Stimulated activated CD4-positive, alpha-beta T cell treated with anti-CD3 and anti-CD28 coated beads, Interleukin-4, amount 100 ng/mL, for 1 hour (primary cell): ENCODE measurements at regions not wholly inside any gene's neighbourhood (a gene's known extent, or its start where the extent isn't known, plus 50 kb on each side); places are given as distances from the start of the nearest gene placed in this dataset.

Experiments used
- DNase-seq: peaks from one replicate; pipeline ENCODE4 v3.0.0-alpha.2; 2020

- DNase-seq: no peak
Measured at GRCh38 chr20:19930426-19930825, 86.7 kb upstream of the NAA20 start.

DNA sequence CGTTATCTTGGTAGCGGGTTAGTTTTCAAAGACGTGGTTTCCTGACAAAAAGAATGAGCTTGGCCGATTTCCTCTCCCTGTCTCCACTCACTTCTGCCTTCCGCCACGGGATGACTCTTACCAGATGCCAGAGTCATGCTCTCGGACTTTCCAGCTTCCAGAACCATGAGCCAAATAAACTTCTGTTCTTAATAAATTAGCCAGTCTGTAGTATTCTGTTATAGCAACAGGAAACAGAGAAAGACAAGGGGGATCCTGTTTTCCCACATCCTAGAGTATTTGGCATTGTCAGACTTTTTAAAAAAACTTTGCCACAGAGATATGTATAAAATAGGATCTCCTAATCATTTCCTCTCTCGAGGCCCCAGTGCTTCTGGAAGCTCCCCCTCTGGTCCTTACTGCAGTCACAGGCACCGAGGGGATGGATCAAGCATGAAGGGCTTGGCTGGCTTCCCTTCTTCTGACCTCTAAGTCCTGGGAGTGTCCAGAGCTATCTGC, 84.9 kb upstream of the NAA20 start:
- DNase-seq: no peak

DNA sequence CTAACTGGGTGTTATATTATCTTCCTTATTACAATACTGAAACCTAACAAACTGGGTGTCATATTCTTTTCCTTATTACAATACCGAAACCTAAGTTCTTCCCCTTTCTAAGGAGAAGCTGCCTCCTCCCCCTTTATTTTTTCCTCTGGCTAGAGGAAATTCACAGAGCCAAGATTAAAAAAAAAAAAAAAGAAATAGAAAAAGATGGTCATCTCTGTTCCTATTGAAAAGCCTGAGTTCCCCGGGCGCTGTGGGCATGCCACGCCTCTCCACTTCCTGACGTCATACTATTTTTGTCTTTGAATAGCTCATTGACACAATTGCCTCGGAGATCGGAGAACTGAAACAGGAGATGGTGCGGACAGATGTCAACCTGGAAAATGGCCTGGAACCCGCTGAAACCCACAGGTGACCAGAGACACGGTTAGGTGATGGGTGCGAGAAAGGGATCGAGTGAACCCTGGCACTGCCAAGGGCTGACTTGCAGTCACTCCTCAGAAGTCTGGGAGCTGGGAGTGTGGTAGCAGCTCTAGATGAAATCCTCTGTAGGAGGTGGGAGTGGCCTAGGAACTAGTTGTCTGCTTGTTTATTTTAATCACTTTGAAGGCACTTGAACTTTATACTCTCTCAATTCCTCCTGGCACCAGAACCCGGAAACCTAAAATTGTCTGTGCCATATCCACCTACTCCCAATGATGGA, 82.2 kb upstream of the NAA20 start:
- no peak for DNase-seq

DNA sequence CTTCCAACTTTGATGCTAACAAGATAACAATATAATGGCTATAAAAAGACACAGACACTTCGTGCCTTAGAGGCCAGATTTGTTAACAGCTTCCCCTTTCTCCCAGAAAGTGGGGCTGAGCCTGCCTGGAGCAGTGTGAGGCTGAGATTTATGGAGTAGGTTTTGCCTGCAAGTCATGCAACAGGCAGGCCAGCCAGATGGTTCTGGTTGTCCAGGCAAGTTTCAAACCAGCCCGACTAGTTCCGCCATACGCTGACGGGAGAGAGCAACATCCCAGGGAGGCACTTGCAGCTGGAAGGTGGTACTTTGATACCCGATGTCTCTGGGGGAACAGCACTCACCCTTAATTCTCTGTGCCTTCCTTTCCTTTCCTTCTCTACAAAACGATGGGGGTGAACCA, 81.3 kb upstream of the NAA20 start:
- DNase-seq: no peak

DNA sequence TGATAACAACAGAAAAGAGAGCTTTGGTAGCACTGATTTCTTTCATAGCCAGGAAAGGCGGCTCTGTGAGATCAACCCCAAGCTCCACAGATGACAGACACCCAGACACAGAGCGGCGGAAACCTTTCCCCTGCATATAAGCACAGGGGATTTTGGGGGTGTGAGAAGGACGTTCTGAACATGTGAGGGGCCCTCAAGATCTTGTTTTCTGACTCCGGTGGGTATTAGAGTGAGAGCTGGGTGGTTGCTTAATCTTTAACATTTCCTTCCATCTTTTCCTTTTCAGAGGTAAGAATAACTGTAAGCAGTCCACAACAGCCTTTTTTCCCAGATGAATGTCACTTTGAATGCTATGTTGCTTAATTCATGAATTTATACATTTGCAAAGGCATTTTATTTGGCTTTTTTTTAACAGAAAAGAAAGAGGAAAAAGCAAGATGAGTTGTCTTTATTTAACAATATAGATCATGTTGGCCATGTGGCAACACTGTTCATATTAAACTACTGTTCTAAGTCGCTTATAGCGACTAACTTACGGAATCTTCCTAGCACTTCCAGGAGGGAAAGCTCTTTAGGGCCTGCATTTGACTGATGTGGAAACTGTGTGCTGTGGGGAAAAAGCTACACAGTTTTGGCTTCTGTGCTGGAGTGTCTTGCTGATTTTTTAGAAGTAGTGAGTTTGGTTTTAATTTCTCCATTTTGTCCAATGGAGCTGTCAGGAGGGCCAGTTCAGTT, 80.5 kb upstream of the NAA20 start:
- no peak for DNase-seq

DNA sequence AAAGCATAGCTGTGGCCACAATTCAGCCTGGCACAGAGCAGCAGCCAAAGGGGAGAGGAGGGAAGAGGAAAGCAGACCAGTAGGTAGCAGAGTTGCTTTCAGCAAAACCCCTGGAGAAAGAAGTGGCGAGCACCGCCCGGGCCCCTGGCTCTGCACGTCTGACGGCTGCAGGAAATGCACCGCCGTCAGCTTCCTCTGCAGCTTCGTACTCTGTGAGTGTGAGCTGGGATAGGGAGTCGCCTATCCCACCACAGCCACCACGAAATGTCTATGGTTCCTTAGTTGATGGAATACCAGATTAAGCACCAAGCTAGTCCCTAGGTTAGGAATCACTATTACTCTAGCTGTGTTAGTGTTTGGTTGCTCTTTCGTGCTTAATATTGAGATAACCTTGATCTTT, 79.9 kb upstream of the NAA20 start:
- DNase-seq: peak; percentile 4

- no peak for DNase-seq
Measured at GRCh38 chr20:19937651-19938420, 79.3 kb upstream of the NAA20 start.

DNA sequence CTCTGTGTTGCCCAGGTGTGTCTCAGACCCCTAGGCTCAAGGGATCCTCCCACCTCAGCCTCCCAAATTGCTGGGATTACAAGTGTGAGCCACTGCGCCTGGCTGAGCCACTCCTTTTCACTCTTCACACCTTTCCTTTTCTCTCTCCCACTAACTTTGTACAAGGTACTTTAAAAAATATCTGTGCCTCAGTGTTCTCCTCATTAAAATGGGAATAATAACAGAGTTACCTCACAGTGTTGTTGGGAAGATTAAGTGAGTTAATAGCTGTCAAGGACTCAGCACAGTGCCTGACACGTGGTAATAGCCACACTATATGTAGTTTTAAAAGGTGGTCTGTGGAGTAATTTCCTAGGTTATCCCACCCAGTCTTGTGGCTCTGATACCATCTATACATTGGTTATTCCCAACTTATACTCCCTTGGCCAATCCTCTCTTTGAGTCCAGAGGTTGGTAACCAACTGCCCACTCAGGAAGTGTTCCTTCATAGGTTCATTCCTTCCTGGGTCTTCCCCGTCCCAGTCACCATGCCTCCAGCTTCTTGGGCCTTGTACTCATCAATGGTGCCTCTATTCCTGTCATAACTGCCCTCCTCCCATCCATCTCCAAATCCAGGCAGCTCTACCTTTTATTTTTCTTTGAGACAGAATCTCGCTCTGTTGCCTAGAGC, 78.6 kb upstream of the NAA20 start:
- no peak for DNase-seq

- DNase-seq: no peak
Measured at GRCh38 chr20:19940988-19941460, 76.1 kb upstream of the NAA20 start.

DNA sequence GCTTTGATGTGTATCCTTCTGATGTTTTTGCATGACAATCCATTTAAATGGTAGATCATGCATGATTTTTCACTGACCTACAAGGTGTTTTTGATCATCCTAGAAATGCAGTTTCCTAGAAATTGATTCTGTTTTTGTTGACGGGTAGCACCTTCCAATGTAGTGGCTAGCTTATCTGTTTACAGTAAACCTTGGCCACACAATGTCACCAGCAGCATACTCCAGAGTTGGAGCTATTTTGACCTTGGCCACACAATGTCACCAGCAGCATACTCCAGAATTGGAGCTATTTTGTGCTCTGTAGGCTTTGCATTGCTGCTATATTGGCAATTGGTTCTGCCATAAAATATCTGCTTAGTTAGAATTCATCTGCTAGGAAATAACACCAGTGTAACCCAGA, 74.6 kb upstream of the NAA20 start:
- no peak for DNase-seq

DNA sequence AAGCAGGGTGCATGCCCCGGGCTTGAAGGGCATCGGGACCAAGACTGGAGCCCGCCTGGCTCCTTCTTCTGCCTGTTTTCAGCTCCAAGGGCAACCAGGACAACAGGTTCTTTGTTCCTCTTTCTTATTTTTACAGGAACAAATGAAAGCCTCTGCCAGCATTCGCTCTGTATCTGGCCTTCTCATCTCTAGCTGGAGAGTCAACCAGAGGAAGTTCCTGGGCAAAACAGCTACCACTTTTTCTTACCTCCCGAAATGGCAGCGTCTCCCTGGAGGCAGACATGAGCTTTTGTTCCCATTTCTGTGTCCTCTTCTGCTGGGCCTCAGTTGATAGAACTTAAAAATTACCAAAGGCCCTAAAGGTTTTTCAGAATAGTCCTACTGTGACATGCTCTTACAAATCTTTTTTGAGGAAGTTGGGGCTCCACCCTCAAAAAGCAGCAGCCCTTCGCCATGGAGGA, 74.1 kb upstream of the NAA20 start:
- no peak for DNase-seq

DNA sequence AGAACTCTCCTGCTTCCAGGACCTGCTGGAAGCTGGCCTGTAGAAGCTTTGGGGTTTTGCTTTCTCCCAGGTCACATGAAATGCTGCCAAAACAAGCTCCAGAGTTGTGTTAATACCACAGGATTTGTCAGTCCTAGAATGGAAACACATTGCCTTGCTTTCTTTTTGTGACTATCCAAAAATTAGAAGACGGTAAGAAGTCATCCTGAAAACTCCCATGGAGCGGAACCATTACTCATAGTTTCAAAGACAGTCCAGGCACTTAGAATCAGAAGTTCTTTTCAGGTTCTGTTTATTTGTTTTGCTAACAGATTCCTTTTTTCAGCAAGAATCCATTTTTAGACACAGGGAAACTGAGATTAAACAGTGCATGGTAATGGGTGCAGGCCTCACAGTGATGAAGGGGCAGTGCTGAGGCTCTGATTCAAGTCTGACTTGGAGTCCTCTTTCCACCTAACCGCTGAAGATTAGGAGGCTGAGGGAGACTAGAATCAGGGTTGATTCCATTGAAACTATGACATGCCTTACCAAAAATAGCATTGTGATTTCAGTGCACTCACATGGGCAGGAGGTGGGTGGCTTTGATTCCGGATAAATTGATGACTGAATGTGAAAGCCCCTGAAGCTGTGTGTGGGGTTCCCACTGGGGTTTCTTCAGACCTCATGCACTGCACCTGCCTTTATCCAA, 72.2 kb upstream of the NAA20 start:
- no peak for DNase-seq

- no peak for DNase-seq
Measured at GRCh38 chr20:19945732-19946670, 71.2 kb upstream of the NAA20 start.

- DNase-seq: no peak
Measured at GRCh38 chr20:19947611-19948264, 69.4 kb upstream of the NAA20 start.

DNA sequence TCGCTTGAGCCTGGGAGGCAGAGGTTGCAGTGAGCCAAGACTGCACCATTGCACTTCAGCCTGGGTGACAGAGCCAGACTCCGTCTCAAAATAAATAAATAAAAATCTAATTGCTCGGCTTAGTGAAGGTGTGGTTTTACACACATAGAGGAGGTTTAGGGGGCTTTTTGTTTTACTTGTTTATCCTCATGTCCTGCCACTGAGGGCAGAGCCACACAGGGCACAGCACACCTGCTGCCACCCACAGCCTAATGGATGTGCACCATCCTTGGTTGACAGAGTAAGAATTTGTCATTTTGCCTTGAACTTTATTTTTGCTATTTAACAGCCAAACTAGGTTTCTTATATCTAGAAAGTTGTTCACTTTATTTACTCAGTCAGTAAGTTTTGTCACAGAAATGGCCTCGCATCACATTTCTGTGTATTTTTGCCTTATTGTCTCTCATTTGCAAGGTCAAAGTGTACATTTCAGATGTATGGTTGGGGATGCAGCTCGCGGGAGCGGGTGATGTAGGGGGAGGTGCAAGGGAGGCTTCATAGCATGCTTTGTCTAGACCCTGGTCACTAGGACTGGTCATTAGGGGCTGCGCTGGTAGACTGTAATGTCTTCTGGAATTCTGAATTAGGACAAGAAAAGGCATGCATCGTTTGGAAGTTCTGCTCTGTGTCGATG, 67.8 kb upstream of the NAA20 start:
- no peak for DNase-seq

- DNase-seq: no peak
Measured at GRCh38 chr20:19950042-19950441, 67.1 kb upstream of the NAA20 start.

DNA sequence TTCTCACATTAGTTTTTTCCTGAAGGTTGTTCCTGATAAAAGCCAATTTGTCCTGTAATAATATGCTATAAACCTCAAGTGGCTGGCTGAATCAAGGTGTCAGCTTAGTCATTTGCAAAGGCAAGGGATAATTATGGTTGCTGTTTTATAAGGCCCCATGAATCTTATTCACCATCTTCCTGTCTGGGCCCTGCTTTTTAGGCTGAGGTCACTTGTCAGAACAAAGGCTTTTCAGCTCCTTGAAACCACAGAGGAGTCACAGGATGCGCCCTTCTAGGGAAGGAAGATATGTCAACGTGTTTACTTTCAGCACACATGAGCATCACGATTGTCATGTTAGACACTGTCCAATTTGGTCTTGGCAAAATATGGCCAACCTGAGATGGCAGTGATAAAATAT, 64.8 kb upstream of the NAA20 start:
- DNase-seq: no peak

GRCh38 chr20:19953606-19954005, 63.6 kb upstream of the NAA20 start:
- DNase-seq: no peak

- DNase-seq: no peak
Measured at GRCh38 chr20:19956976-19957375, 60.2 kb upstream of the NAA20 start.

- no peak for DNase-seq
Measured at GRCh38 chr20:19958219-19958618, 58.9 kb upstream of the NAA20 start.
